HL-60 (cell line): ENCODE measurements at regions not wholly inside any gene's neighbourhood (a gene's known extent, or its start where the extent isn't known, plus 50 kb on each side); places are given as distances from the start of the nearest gene placed in this dataset.

Experiments used
- DNase-seq, 2 experiments: peaks; one replicate each; pipeline ENCODE4 v3.0.0-alpha.2; 2010 to 2020; ENCODE audit warnings: low read depth in 1 of 2, low spot score in 1 of 2
- H3K27ac ChIP-seq: fragments of 250-450 bp; sonication (Bioruptor Pico); replicated peaks from 2 replicates; pipeline ENCODE4 v1.5.1; 2020; ENCODE audit warnings: mild to moderate bottlenecking, moderate library complexity
- H3K27me3 ChIP-seq: fragments of 250-450 bp; sonication (Bioruptor Pico); 2 replicates; pipeline ENCODE4 v1.5.1; 2021; ENCODE audit warnings: mild to moderate bottlenecking, moderate library complexity; ENCODE audit not compliant: insufficient read depth, poor library complexity, severe bottlenecking
- H3K4me3 ChIP-seq: replicated peaks from 2 replicates; pipeline ENCODE4 v1.5.1; 2011; ENCODE audit warnings: mild to moderate bottlenecking, control low read depth, low read length; ENCODE audit not compliant: insufficient read depth
- CTCF ChIP-seq: IDR thresholded peaks from one replicate; pipeline ENCODE4 v1.5.1; 2011; ENCODE audit warnings: low read length, control low read depth, inconsistent platforms; ENCODE audit not compliant: insufficient read depth
- GABPA ChIP-seq: IDR thresholded peaks from 2 replicates; pipeline ENCODE4 v1.6.1; 2012; ENCODE audit warnings: low read depth
- POLR2AphosphoS5 ChIP-seq: IDR thresholded peaks from 2 replicates; pipeline ENCODE4 v1.6.1; 2012; ENCODE audit warnings: low read depth
- REST ChIP-seq: IDR thresholded peaks from 2 replicates; pipeline ENCODE4 v1.6.1; 2012; ENCODE audit warnings: low read depth; ENCODE audit not compliant: insufficient replicate concordance
- SPI1 ChIP-seq: IDR thresholded peaks from 2 replicates; pipeline ENCODE4 v1.6.1; 2012; ENCODE audit warnings: low read depth, mild to moderate bottlenecking, borderline replicate concordance

GRCh38 chr2:194718881-194719280, 938.1 kb upstream of the SLC39A10 start:
- no peaks in the 10 kb centered on the region for H3K27me3 ChIP-seq
- H3K27ac ChIP-seq = no peak overlapping the region
- no peak overlapping the region for H3K4me3 ChIP-seq
- no peak for DNase-seq
- TF ChIP-seq GABPA (no peak), POLR2AphosphoS5 (no peak), SPI1 (no peak), REST (no peak), CTCF (no peak)

DNA sequence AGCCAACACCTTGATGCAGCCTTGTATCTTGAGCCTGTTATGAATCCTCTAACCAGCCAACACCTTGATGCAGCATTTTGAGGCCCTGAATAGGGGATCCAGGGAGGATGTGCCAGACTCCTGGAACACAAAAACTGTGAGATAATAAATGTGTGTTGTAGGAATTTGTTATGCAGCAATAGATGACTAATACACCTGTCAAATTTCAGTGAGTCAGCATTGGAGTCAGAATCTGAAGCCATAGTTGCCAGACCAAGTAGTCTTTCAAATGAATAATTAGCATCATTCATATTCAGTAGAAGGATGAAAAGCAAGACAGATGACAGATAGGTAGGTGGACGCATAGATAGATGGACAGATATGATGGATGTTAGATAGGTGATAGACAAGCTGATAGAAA, 942.5 kb upstream of the SLC39A10 start:
- H3K27me3 ChIP-seq = no peaks in the 10 kb centered on the region
- no peak overlapping the region for H3K4me3 ChIP-seq
- TF ChIP-seq CTCF = no peak
- no peak for TF ChIP-seq GABPA
- TF ChIP-seq REST = no peak
- no peak for TF ChIP-seq POLR2AphosphoS5
- no peak for TF ChIP-seq SPI1
- no peak overlapping the region for H3K27ac ChIP-seq
- no peak for DNase-seq

DNA sequence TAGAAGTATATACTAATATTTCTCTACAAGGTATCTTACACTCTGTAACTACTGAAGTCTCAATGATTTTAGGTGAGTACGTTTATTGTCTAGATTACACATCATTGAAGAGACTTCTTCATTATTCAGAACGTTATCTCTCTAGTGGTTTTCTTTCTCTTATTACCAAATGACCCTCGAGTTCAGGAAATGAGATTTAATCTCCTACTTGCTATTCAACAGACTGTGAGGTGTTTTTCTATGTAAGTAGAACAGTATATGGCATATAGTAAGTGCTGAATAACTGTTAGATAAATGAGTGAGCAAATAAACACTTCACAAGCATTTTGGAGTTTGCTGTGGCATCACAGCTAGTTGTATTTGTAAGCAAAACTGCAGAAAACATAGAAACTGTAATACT, 947.2 kb upstream of the SLC39A10 start:
- TF ChIP-seq SPI1 = no peak
- TF ChIP-seq CTCF = no peak
- TF ChIP-seq POLR2AphosphoS5 = no peak
- TF ChIP-seq REST = no peak
- TF ChIP-seq GABPA = no peak
- no peak overlapping the region for H3K27ac ChIP-seq
- no peak for DNase-seq
- H3K4me3 ChIP-seq = no peak overlapping the region
- no peaks in the 10 kb centered on the region for H3K27me3 ChIP-seq
